NCI-H128 (cell line): ENCODE measurements at regions not wholly inside any gene's neighbourhood (a gene's known extent, or its start where the extent isn't known, plus 50 kb on each side); places are given as distances from the start of the nearest gene placed in this dataset.

Source experiments
- DNase-seq: peaks from one replicate; lab custom pipeline; 2025; ENCODE audit not compliant: unreplicated experiment; lab: John Stamatoyannopoulos, UW

GRCh38 chr4:53920883-53921282 is 143.5 kb downstream of the CHIC2 start:
- no peak for DNase-seq

DNA sequence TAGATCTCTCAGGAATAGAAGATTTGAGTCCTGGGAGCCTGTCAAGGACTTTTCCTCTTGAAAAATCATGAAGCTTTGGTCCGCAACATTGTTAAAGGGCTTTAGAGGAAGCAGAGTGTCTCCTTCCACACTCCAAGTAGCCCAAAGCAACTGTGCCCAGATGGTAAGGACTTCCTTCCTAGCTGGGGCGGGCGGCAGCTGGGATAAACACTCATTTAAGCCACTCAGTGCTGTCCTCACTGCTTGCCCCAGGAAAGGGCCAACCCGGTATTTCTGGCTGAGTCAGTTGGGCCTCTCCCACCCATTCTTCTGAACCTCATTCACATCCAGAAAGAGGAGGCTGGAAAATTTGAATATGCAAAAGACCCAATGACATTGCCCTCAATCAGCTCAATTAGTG is 144.3 kb downstream of the CHIC2 start:
- DNase-seq = no peak

- no peak for DNase-seq
Observed at GRCh38 chr4:53919535-53919934, 144.9 kb downstream of the CHIC2 start.

DNA sequence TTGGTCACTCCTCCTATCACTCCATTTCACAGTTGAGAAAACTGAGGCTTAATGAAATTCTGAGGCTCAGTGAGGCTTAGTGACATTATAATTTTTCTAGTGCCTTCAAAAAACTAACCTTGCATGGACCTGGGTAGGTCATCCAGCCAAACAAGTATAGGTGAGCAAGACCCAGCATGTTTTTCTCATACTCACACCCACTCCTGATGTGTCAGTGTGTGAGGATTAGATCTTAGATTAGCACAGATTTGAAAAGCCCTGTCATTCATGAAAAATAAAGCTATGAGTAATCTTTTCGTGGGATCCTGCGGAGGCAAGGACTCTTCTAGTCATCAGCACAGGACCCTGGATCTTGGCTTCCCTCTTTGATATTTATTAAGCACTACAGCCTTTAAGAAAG is 146.7 kb downstream of the CHIC2 start:
- DNase-seq = no peak

GRCh38 chr4:53916431-53916889 is 147.9 kb downstream of the CHIC2 start:
- no peak for DNase-seq

- DNase-seq = no peak
Observed at GRCh38 chr4:53914313-53915016, 149.9 kb downstream of the CHIC2 start.

- no peak for DNase-seq
Observed at GRCh38 chr4:53913771-53914170, 150.6 kb downstream of the CHIC2 start.

DNA sequence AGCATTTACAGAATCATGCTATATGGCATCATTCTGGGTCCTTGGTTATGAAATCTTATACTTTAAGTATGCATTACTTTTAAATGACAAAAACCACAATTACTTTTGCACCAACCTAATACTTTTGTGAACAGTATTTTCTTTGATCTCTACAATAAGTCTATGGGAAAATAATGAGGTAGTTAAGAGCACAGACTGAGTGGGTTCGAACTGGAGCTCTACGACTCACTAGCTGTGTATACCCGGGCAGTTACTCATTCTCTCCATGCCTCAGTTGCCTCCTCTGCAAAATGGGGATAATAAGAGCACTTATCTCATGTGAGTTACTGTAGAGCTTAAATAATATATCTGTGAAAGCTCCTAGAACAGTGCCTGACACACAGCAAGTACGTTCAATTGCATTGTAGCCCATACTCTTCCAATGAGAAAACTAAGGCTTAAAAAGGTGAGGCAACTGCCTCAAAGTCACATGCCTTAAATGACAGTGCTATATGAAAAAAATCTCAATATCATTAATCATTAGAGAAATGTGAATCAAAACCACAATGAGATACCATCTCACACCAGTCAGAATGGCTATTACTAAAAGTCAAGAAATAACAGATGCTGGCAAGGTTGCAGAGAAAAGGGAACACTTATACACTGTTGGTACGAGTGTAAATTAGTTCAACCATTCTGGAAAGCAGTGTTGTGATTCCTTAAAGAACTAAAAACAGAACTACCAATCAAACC is 151.5 kb downstream of the CHIC2 start:
- DNase-seq = no peak

GRCh38 chr4:53908661-53909078 is 155.7 kb downstream of the CHIC2 start:
- no peak for DNase-seq

- no peak for DNase-seq
Observed at GRCh38 chr4:53907772-53908171, 156.6 kb downstream of the CHIC2 start.

DNA sequence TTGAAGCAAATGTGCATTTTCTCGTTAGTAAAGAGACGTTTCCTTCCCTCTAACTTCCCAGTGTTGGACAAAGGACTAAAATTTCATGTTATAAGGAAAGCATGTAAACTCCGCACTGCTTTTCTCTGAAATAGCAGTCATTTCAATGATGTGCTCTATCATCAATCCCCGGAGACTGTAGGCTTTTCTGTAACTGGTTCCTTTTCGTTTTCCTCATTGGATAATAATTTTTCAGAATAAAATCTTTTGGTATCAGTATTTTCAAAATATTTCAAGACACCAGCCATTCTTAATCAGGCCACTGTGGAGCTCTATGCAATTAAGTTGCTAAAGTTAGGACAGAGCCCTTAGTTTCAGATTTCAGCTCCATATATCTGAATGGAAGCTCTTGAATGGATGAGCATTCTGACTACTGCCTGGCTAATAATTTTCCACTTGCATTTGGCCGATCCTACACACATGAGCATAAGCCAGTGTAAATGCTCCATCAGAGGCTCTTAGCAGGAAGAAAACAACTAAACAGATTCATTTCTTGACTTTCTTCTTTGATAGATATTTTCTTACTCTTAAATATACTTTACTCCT is 157.7 kb downstream of the CHIC2 start:
- DNase-seq = no peak

DNA sequence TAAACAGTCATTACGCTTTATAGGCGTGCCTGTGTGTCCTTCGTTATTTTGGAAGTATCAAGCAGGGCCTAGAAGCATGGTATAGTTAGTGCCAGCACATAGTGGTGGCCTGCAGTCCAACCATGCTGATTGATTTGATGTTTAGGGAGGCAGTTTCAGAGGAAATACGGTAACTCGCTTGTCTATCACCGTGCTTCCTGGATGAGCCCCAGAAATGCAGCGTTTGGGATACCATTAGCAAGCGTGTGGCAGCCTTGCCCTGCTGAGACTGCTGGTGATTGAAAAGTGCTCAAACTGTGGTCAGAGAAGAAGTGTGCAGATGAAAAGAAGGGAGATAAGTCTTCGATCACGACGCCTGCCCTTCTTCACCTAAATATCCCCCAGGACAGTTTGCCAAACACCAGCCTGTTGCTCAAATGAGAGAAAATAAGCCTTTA is 158.4 kb downstream of the CHIC2 start:
- DNase-seq = no peak

GRCh38 chr4:53905276-53905940 is 159.0 kb downstream of the CHIC2 start:
- DNase-seq = no peak

DNA sequence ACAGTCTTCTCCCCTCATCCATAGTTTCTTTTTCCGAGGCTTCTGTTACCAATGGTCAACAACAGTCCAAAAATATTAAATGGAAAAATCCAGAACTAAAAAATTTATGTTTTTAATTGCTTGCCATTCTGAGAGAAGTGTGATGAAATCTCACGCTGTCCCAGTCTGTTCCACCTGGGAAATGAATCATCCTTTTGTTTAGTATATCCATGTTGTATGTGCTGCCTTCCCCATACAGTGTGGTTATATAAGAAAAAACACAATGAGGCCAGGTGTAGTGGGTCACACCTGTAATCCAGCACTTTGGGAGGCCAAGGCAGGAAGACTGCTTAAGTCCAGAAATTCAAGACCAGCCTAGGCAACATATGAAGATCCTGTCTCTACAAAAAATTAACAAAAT is 161.6 kb downstream of the CHIC2 start:
- no peak for DNase-seq

DNA sequence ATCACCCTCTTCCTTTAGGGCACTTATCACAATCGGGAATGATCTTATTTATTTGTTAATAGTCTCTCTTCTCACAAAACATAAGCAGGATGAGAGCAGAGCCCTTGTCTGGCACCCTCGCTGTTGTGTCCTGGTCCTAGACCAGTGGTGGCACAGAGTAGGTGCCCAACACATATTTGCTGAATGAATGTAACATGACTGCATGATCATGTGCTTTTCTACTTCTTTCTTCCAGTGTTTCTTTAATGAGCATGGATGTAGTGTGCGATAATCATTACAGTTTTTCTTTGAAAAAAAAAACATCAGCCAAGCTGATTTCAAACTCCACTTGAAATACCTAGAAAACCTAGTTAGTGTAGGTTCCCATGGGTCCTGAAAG is 164.1 kb downstream of the CHIC2 start:
- no peak for DNase-seq

- no peak for DNase-seq
Observed at GRCh38 chr4:53899586-53900270, 164.7 kb downstream of the CHIC2 start.

GRCh38 chr4:53895137-53895536 is 169.3 kb downstream of the CHIC2 start:
- no peak for DNase-seq

DNA sequence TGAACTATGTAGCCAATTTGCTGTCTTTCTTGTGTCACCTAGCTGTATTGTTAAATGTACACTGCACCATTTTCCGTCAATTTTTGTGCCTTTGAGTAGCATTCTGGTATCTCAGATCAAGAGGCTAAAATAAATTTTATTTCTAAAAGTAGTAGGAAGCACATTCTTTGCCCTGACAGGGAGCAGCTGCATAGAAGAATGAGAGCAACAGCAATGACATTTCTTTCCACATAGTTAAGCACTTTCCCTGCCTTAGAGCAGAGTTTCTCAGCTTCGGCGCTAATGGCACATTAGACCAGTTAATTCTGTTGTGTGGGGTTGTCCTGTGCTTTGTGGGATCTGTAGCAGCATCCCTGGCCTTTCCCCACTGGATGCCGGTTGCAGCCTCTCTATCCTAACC is 173.9 kb downstream of the CHIC2 start:
- no peak for DNase-seq

- no peak for DNase-seq
Observed at GRCh38 chr4:53889326-53890055, 174.9 kb downstream of the CHIC2 start.

DNA sequence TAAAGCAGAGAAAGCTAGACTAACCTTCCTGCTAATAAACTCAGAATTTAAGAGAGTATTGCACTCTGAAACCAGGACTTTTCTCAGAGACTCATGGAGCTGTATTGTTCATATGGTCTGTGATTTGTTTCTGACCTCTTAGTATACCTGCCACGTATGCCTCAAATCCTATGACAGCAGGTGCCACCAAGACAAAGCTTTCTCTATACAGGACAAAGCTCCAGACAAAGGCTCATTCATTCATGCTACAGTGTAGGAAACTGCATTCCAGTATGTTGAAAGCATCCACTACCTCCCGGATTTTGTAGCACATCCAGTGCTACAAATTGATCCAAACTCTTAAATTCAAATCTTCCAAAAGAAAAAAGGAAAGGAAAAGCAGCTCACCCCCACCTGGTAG is 178.3 kb downstream of the CHIC2 start:
- no peak for DNase-seq
